Ishikawa (cell line): ENCODE measurements at regions not wholly inside any gene's neighbourhood (a gene's known extent, or its start where the extent isn't known, plus 50 kb on each side); places are given as distances from the start of the nearest gene placed in this dataset.

Source experiments
- CREB1 ChIP-seq: IDR thresholded peaks from 2 replicates; pipeline ENCODE4 v1.6.1; 2012; ENCODE audit warnings: low read depth
- EP300 ChIP-seq: IDR thresholded peaks from 2 replicates; pipeline ENCODE4 v1.6.1; 2012; ENCODE audit warnings: borderline replicate concordance
- MAX ChIP-seq: IDR thresholded peaks from 2 replicates; pipeline ENCODE4 v1.6.1; 2012
- RAD21 ChIP-seq: IDR thresholded peaks from 2 replicates; pipeline ENCODE4 v1.6.1; 2012; ENCODE audit warnings: low read depth
- TCF12 ChIP-seq: IDR thresholded peaks from 2 replicates; pipeline ENCODE4 v1.6.1; 2012; ENCODE audit warnings: low read depth
- USF1 ChIP-seq: IDR thresholded peaks from 2 replicates; pipeline ENCODE4 v1.6.1; 2012
- YY1 ChIP-seq: IDR thresholded peaks from 2 replicates; pipeline ENCODE4 v1.6.1; 2012; ENCODE audit warnings: low read depth

GRCh38 chr3:56975567-56975966 lies 84.9 kb upstream of the SPATA12 start:
- no peak for TF ChIP-seq MAX
- TF ChIP-seq YY1 = no peak
- TF ChIP-seq USF1 = no peak
- TF ChIP-seq CREB1 = no peak
- no peak for TF ChIP-seq RAD21
- TF ChIP-seq EP300 = no peak
- no peak for TF ChIP-seq TCF12
